Liver (tissue), 8 donors: ENCODE measurements at regions not wholly inside any gene's neighbourhood (a gene's known extent, or its start where the extent isn't known, plus 50 kb on each side); places are given as distances from the start of the nearest gene placed in this dataset.

Experiments
- DNase-seq: peaks from one replicate; pipeline ENCODE4 v3.0.0-alpha.2; 2017; ENCODE audit warnings: low spot score
- H3K27ac ChIP-seq, 2 donors: one replicate each; pipeline ENCODE4 v1.7.0; 2013; ENCODE audit warnings: inconsistent platforms in 2 of 2, low read length in 2 of 2, control low read depth in 1 of 2, low read depth in 1 of 2, mild to moderate bottlenecking in 1 of 2
- H3K27me3 ChIP-seq, 4 donors: one replicate each; pipeline versions ENCODE4 v1.6.1 to v1.7.0; 2013; ENCODE audit warnings: low read length in 3 of 4, inconsistent platforms in 1 of 4, mild to moderate bottlenecking in 1 of 4, moderate library complexity in 1 of 4; ENCODE audit not compliant: control insufficient read depth in 4 of 4, insufficient read depth in 4 of 4
- H3K36me3 ChIP-seq, 4 donors: one replicate each; pipeline versions ENCODE4 v1.6.1 to v1.7.0; 2013; ENCODE audit warnings: low read length in 3 of 4, mild to moderate bottlenecking in 3 of 4, low read depth in 1 of 4, moderate library complexity in 1 of 4; ENCODE audit not compliant: control insufficient read depth in 4 of 4, insufficient read depth in 3 of 4
- H3K4me1 ChIP-seq, 4 donors: one replicate each; pipeline versions ENCODE4 v1.6.1 to v1.7.0; 2013; ENCODE audit warnings: low read length in 3 of 4, mild to moderate bottlenecking in 3 of 4, moderate library complexity in 1 of 4; ENCODE audit not compliant: control insufficient read depth in 4 of 4, insufficient read depth in 4 of 4
- H3K4me3 ChIP-seq, 3 donors: one replicate each; pipeline versions ENCODE4 v1.6.1 to v1.7.0; 2013; ENCODE audit warnings: low read length in 3 of 3, control low read depth in 1 of 3, low read depth in 1 of 3, mild to moderate bottlenecking in 1 of 3
- H3K9ac ChIP-seq, 2 donors: one replicate each; pipeline ENCODE4 v1.7.0; 2013; ENCODE audit warnings: low read length in 2 of 2, mild to moderate bottlenecking in 2 of 2, moderate library complexity in 2 of 2, control low read depth in 1 of 2, low read depth in 1 of 2
- H3K9me3 ChIP-seq, 4 donors: one replicate each; pipeline versions ENCODE4 v1.6.1 to v1.7.0; 2013; ENCODE audit warnings: low read length in 3 of 4; ENCODE audit not compliant: control insufficient read depth in 4 of 4
- ATF3 ChIP-seq: IDR thresholded peaks from 2 replicates; pipeline ENCODE4 v1.6.1; 2016; ENCODE audit warnings: antibody characterized with exemption
- CTCF ChIP-seq: fragments of 150-350 bp; IDR thresholded peaks from 2 replicates; pipeline ENCODE4 v1.5.1; 2017; ENCODE audit warnings: improper control_type of control experiment, low read depth, low read length; ENCODE audit not compliant: missing input control
- GABPA ChIP-seq, 2 donors: IDR thresholded peaks in 1 of 2; conservative IDR thresholded peaks in 1 of 2; 2 replicates each; pipeline ENCODE4 v1.6.1; 2016; ENCODE audit warnings: antibody characterized with exemption in 2 of 2, mild to moderate bottlenecking in 1 of 2, moderate library complexity in 1 of 2
- HNF4A ChIP-seq, 2 donors: conservative IDR thresholded peaks; 2 replicates each; pipeline ENCODE4 v1.6.1; 2016; ENCODE audit warnings: antibody characterized with exemption in 2 of 2, mild to moderate bottlenecking in 2 of 2
- JUND ChIP-seq, 2 donors: IDR thresholded peaks; 2 replicates each; pipeline ENCODE4 v1.6.1; 2016; ENCODE audit warnings: antibody characterized with exemption in 2 of 2
- NR2F2 ChIP-seq: IDR thresholded peaks from 2 replicates; pipeline ENCODE4 v1.6.1; 2016; ENCODE audit warnings: antibody characterized with exemption
- RAD21 ChIP-seq, 2 donors: IDR thresholded peaks; 2 replicates each; pipeline ENCODE4 v1.6.1; 2016; ENCODE audit warnings: antibody characterized with exemption in 2 of 2, mild to moderate bottlenecking in 2 of 2
- RXRA ChIP-seq, 2 donors: IDR thresholded peaks; 2 replicates each; pipeline ENCODE4 v1.6.1; 2017 to 2018; ENCODE audit warnings: antibody characterized with exemption in 2 of 2, mild to moderate bottlenecking in 1 of 2
- TAF1 ChIP-seq: conservative IDR thresholded peaks from 2 replicates; pipeline ENCODE4 v1.6.1; 2016; ENCODE audit warnings: antibody characterized with exemption, mild to moderate bottlenecking
- YY1 ChIP-seq: IDR thresholded peaks from 2 replicates; pipeline ENCODE4 v1.6.1; 2016; ENCODE audit warnings: antibody characterized with exemption, mild to moderate bottlenecking
- WGBS: extraction: QIAGEN DNeasy Blood & Tissue Kit; methylation state at CpG from one replicate; pipeline ENCODE4 v1.1.7; 2013; 5-methylcytosine and 5-hydroxymethylcytosine counted together
- donor health status: healthy.
- donor health status: healthy.
- donor health status: healthy.
- donor health status: healthy.
- donor health status: healthy.

GRCh38 chr4:138709859-138710258, 305.7 kb upstream of the NOCT start:
- no peaks in the 10 kb centered on the region for H3K36me3 ChIP-seq
- no peaks in the 10 kb centered on the region for H3K27me3 ChIP-seq
- DNase-seq, result no peak
- peaks cover 0 to 1% (median 0%) of the 10 kb centered on the region in 4 donors for H3K9me3 ChIP-seq
- H3K9ac ChIP-seq, result no peak overlapping the region
- H3K4me1 ChIP-seq, result no peaks in the 10 kb centered on the region
- WGBS, result 68% methylated on average over 3 of the region's 3 CpGs
- TF ChIP-seq ATF3, result no peak
- no peak overlapping the region for H3K4me3 ChIP-seq
- no peak overlapping the region for H3K27ac ChIP-seq

GRCh38 chr4:138707746-138708677, 307.6 kb upstream of the NOCT start:
- Histone ChIP-seq H3K27me3 (no peaks in the 10 kb centered on the region), H3K27ac (no peak overlapping the region), H3K9ac (no peak overlapping the region), H3K4me1 (no peaks in the 10 kb centered on the region), H3K9me3 (peaks cover 0 to 1% (median 0%) of the 10 kb centered on the region in 4 donors), H3K4me3 (no peak overlapping the region), H3K36me3 (no peaks in the 10 kb centered on the region)
- WGBS, result 71% methylated on average over 8 of the region's 8 CpGs
- TF ChIP-seq JUND (IDR thresholded peaks at IDR 0.05), result no peak
- no peak for TF ChIP-seq ATF3
- TF ChIP-seq CTCF, result no peak
- TF ChIP-seq TAF1, result no peak
- no peak for TF ChIP-seq NR2F2
- TF ChIP-seq RXRA (IDR thresholded peaks at IDR 0.05), result no peak
- no peak for DNase-seq

GRCh38 chr4:138706201-138706600, 309.4 kb upstream of the NOCT start:
- Histone ChIP-seq H3K4me3 (no peak overlapping the region), H3K4me1 (no peaks in the 10 kb centered on the region), H3K36me3 (no peaks in the 10 kb centered on the region), H3K9ac (no peak overlapping the region), H3K27ac (no peak overlapping the region), H3K27me3 (no peaks in the 10 kb centered on the region), H3K9me3 (peaks cover 0 to 1% (median 0%) of the 10 kb centered on the region in 4 donors)
- TF ChIP-seq HNF4A (conservative IDR thresholded peaks at IDR 0.05) (no peak), CTCF (no peak), YY1 (no peak), RAD21 (IDR thresholded peaks at IDR 0.05) (no peak), GABPA (IDR thresholded peaks at IDR 0.05 in 1 of 2, conservative IDR thresholded peaks at IDR 0.05 in 1 of 2) (no peak), JUND (IDR thresholded peaks at IDR 0.05) (no peak), ATF3 (no peak)
- WGBS, result 64% methylated on average over 2 of the region's 2 CpGs
- DNase-seq, result no peak
